ENCODE measurements at regions not wholly inside any gene's neighbourhood (a gene's known extent, or its start where the extent isn't known, plus 50 kb on each side); places are given as distances from the start of the nearest gene placed in this dataset.

GRCh38 chr2:56011624-56012023 lies 88.0 kb upstream of the EFEMP1 start:
- TF ChIP-seq EZH2phosphoT487 (IDR thresholded peaks at IDR 0.05; ENCODE audit: borderline replicate concordance) (no peak), CTCF (conservative IDR thresholded peaks at IDR 0.05; ENCODE audit: low read length) (no peak)
- H3K4me3 ChIP-seq (ENCODE audit: low read length, poor library complexity, severe bottlenecking): no peak overlapping the region
- no peaks in the 10 kb centered on the region for H3K9me2 ChIP-seq (replicated peaks; ENCODE audit: low read depth, low read length)
- no peak overlapping the region for H3K4me2 ChIP-seq (ENCODE audit: low read depth, low read length, poor library complexity, severe bottlenecking)
- H2AFZ ChIP-seq (ENCODE audit: low read length): no peak overlapping the region
- no peak overlapping the region for H3K9ac ChIP-seq (ENCODE audit: low read depth, low read length, poor library complexity, severe bottlenecking)
- no peaks in the 10 kb centered on the region for H3K79me2 ChIP-seq (ENCODE audit: insufficient read depth, low read length)
- H3K36me3 ChIP-seq (ENCODE audit: insufficient read depth, low read length): no peaks in the 10 kb centered on the region
- no peaks in the 10 kb centered on the region for H3K4me1 ChIP-seq (ENCODE audit: insufficient read depth, low read length, poor library complexity, severe bottlenecking)
- no peaks in the 10 kb centered on the region for H3K27me3 ChIP-seq (ENCODE audit: insufficient read depth, low read length, poor library complexity, severe bottlenecking)
- no peaks in the 10 kb centered on the region for H3K9me3 ChIP-seq (ENCODE audit: insufficient read depth, low read depth, low read length)
- no peaks in the 10 kb centered on the region for H3F3A ChIP-seq (ENCODE audit: low read depth)
- H4K20me1 ChIP-seq (ENCODE audit: insufficient read depth, low read length, poor library complexity, severe bottlenecking): no peaks in the 10 kb centered on the region

GRCh38 chr2:56012221-56012765 lies 88.7 kb upstream of the EFEMP1 start:
- H3K27me3 ChIP-seq (ENCODE audit: insufficient read depth, low read length, poor library complexity, severe bottlenecking): no peaks in the 10 kb centered on the region
- H3K79me2 ChIP-seq (ENCODE audit: insufficient read depth, low read length): no peaks in the 10 kb centered on the region
- H2AFZ ChIP-seq (ENCODE audit: low read length): no peak overlapping the region
- H3K9me3 ChIP-seq (ENCODE audit: insufficient read depth, low read depth, low read length): no peaks in the 10 kb centered on the region
- no peak overlapping the region for H3K4me2 ChIP-seq (ENCODE audit: low read depth, low read length, poor library complexity, severe bottlenecking)
- no peaks in the 10 kb centered on the region for H3K4me1 ChIP-seq (ENCODE audit: insufficient read depth, low read length, poor library complexity, severe bottlenecking)
- no peaks in the 10 kb centered on the region for H3F3A ChIP-seq (ENCODE audit: low read depth)
- no peaks in the 10 kb centered on the region for H4K20me1 ChIP-seq (ENCODE audit: insufficient read depth, low read length, poor library complexity, severe bottlenecking)
- H3K4me3 ChIP-seq (ENCODE audit: low read length, poor library complexity, severe bottlenecking): no peak overlapping the region
- no peak overlapping the region for H3K9ac ChIP-seq (ENCODE audit: low read depth, low read length, poor library complexity, severe bottlenecking)
- H3K9me2 ChIP-seq (replicated peaks; ENCODE audit: low read depth, low read length): no peaks in the 10 kb centered on the region
- TF ChIP-seq CTCF (conservative IDR thresholded peaks at IDR 0.05; ENCODE audit: low read length) (no peak), EZH2phosphoT487 (IDR thresholded peaks at IDR 0.05; ENCODE audit: borderline replicate concordance) (no peak)
- no peaks in the 10 kb centered on the region for H3K36me3 ChIP-seq (ENCODE audit: insufficient read depth, low read length)

GRCh38 chr2:56013475-56013874 lies 89.9 kb upstream of the EFEMP1 start:
- Histone ChIP-seq H3F3A (ENCODE audit: low read depth) (no peaks in the 10 kb centered on the region), H2AFZ (ENCODE audit: low read length) (peak overlapping the region; percentile 54), H3K4me3 (ENCODE audit: low read length, poor library complexity, severe bottlenecking) (no peak overlapping the region), H3K9me3 (ENCODE audit: insufficient read depth, low read depth, low read length) (no peaks in the 10 kb centered on the region), H3K36me3 (ENCODE audit: insufficient read depth, low read length) (no peaks in the 10 kb centered on the region), H3K4me2 (ENCODE audit: low read depth, low read length, poor library complexity, severe bottlenecking) (no peak overlapping the region), H4K20me1 (ENCODE audit: insufficient read depth, low read length, poor library complexity, severe bottlenecking) (no peaks in the 10 kb centered on the region), H3K4me1 (ENCODE audit: insufficient read depth, low read length, poor library complexity, severe bottlenecking) (no peaks in the 10 kb centered on the region), H3K9me2 (replicated peaks; ENCODE audit: low read depth, low read length) (no peaks in the 10 kb centered on the region), H3K27me3 (ENCODE audit: insufficient read depth, low read length, poor library complexity, severe bottlenecking) (no peaks in the 10 kb centered on the region), H3K9ac (ENCODE audit: low read depth, low read length, poor library complexity, severe bottlenecking) (no peak overlapping the region), H3K79me2 (ENCODE audit: insufficient read depth, low read length) (no peaks in the 10 kb centered on the region)
- TF ChIP-seq CTCF (conservative IDR thresholded peaks at IDR 0.05; ENCODE audit: low read length) (no peak), EZH2phosphoT487 (IDR thresholded peaks at IDR 0.05; ENCODE audit: borderline replicate concordance) (no peak)
